HG03135 (cell line): ENCODE measurements at regions not wholly inside any gene's neighbourhood (a gene's known extent, or its start where the extent isn't known, plus 50 kb on each side); places are given as distances from the start of the nearest gene placed in this dataset.

Experiments used
- ATAC-seq: cut with Tn5 transposase; IDR thresholded peaks from one replicate; pipeline ENCODE4 v1.9.1; 2021; ENCODE audit warnings: mild to moderate bottlenecking, moderate library complexity; ENCODE audit not compliant: unreplicated experiment

DNA sequence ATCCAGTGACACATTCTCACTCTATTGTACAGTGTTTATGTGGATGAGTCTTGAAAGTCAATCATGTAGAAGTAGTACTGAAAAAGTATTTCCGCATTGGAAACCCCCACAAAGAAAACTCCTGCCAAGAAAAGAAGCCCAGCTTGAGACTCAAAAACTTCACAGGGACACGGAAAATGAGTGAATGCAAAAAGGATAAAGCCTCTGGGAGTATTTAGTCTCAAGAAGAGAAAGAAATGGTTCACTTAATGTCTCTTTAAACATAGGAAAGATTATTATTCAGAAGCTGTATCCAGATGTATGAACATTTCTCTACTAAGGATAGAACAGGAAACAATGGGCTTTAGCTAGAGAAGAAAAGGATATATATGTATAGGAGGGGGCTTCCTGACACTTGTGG, 304.5 kb downstream of the BARHL2 start:
- no peak for ATAC-seq

DNA sequence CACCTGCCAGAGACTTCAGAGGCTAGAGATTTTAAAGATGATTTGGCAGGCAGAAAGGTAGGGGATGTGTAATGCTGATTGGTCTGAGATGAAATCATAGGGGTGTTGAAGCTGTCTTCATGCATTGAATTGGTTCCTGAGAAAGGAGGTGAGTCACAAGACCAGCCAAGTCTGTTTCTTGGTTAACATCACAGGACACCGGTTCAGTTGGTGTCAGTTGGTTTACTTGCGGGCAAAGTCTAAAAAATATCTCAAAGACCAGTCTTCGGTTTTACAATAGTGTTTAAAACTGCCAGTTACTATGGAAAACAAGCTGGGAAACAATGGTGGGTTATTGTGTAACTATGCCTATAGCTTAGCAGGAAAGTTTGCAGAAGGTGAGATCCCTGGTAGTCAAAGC, 305.9 kb downstream of the BARHL2 start:
- ATAC-seq: no peak

GRCh38 chr1:90407737-90408136, 309.4 kb downstream of the BARHL2 start:
- ATAC-seq: no peak

DNA sequence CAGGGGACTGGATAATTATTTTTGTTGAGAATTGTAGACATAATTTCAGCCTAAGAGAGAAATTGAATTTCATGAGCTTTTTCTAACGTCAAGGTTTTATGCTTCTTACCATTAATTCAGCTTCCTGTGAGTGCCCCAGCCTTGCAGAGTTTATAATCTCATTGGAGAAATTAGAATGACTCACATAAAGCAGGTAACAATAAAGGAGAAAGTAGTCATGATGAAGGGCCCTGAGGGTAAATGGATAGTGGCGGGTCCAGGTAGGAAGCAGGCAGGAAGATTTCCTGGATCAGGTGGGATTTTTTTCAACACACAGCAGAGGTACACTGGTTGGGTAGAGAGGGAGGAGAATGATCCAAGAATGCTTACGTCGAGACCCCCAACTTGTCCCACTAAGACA, 311.4 kb downstream of the BARHL2 start:
- ATAC-seq: no peak

DNA sequence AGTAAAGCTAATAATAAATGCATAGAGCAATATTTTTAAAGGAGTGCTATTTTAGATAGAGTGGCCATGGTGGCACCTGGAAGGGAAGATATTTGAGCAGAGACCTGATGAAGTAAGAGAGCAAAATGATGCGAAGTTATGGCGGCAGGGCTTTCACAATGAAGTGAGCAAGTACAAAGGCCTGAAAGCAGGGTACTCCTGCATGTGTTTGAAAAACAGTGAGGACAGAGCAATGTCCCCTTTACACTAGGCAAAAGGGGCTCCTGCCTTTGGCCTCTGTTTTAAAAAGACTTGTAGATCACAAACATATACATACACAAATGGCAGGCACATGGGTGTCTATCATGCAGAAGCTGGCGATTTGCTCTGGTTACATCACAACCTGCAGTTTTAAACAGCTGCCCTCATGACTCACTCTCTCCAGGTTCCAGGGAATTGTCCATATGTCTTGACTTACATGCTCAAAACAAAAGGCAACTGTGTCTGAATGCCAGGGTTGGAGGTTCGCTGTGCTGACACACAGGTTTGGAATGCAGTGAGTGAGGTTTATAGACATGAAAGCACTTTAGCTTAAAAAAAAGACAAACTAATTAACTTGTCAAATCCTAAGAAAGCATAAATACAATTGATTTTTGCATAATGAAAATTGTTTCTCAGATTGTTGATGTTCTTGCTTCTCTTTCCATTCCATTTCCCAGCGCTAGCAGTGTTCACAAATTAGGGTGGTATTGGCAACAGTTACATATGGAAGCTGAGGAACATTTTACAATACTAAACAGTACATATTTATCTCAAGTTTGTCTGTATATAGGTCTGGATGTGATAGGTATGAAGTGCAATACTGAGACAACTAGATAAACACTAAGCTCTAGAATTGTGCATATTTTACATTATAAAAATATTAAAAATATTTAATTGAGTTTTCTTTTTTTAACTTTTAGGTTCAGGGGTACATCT, 313.9 kb downstream of the BARHL2 start:
- ATAC-seq: no peak

DNA sequence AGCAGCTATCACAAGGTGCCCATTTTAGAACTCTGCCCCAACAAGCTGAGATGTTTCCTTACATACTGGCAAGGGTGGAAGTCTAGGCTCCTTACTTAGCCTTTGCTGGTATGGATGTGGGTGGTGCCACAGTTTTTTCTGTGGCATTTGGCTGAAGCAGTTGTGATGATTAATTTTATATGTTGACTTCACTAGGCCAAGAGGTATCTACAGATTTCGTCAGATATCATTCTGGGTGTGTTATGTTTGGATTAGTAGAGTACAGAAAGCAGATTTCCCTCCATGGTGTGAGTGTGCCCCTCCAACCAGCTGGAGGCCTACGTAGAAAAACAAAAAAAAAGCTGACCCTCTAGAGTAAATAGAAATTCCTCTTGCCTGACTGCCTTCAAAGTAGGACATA, 317.0 kb downstream of the BARHL2 start:
- ATAC-seq: no peak

GRCh38 chr1:90396917-90397316, 320.2 kb downstream of the BARHL2 start:
- ATAC-seq: no peak

DNA sequence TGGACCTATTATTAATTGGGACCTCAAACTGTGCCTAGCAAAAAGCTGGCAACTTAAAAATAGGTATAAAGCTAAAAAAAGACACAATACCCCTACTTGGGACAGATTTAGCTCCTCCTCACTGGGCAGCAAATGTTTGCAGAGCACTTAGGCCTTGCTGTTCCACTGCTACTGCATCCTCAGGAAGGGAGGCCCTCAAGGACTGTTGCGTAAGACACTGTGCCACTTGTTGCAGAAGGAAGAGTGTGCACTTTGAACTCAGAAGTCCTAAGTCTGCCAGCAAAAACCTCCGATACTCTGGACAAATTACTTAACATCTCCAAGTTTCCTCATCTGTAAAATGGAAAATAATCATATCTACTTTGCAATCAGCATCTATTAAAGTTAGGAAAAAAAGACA, 322.9 kb downstream of the BARHL2 start:
- ATAC-seq: no peak

- no peak for ATAC-seq
These were observed 324.1 kb downstream of the BARHL2 start for GRCh38 chr1:90393025-90393424.

- ATAC-seq: no peak
These were observed 326.0 kb downstream of the BARHL2 start for GRCh38 chr1:90391126-90391525.

DNA sequence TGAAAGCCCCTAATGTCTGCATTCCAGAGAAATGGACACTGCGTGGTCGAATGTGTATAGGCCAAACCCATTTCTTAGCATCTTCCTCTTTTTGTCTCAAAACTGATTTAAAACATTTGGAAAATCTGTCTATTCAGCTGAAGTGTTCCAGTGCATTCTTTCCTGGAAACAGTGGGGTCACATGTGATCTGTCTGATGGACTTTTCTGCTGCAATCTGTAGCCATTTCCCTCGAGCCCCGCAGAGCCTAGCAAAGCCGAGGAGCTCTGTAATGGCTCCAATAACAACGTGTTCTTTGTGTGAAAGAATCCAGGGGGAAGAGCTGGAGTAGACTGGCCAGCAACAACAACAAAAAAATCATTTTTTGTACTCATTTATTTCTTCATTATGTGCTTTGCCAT, 329.3 kb downstream of the BARHL2 start:
- ATAC-seq: no peak

DNA sequence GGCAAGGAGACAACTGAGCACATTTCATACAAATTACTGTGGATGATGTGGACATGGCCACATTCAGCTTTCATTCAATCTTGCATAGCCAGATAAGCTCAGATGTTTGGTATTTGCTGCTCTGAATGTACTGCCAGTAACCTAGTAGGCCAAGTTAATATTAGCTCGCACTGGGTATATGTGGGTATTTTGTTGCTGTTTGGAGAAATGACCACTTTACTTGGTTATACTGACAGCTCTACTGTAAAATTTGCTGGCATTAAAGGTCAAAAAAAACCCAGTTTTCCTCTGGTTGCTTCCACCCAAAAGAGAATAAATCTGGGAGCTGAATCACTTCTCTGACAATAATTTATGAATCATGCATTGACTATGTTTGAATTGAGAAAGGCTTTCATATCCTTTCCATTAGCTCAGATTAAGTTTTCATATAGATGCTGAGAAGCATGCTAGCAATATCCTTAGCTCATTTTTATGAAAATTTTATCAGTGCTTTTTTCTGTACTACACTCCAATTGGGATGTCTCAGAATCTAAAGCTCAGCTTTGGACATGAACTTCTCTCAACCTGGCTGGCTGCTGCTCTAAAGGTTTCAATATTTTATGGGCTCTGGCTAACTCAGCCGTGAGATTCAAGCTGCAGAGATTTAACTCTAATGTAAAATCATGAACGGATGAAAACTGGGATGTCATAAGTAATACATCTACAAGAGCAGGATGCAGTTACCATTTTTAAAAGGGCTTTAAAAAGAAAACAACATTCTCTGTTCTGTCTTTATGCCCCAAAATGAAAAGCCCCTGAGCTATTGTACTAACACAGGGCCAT, 330.0 kb downstream of the BARHL2 start:
- ATAC-seq: no peak

DNA sequence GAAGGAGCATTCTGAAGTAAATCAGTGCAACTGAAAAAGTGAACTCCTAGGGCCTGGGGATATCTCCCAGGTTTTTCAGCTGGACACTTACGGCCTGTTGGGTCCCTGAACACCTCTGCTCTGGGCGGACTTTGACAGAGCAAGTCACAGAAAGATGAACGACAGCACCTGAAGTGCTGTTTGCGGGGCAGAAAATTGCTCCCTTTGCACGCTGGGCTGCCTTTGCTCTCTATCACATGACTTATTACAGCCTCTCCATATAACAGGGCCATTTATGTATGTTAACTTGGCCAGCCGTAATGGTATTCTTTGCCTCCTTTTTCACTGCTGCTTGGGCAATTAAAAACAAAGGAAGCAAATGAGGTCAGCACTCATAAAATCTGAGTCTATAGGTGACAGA, 332.9 kb downstream of the BARHL2 start:
- no peak for ATAC-seq

GRCh38 chr1:90382161-90382560, 334.9 kb downstream of the BARHL2 start:
- ATAC-seq: no peak

- no peak for ATAC-seq
These were observed 335.5 kb downstream of the BARHL2 start for GRCh38 chr1:90381598-90381997.

DNA sequence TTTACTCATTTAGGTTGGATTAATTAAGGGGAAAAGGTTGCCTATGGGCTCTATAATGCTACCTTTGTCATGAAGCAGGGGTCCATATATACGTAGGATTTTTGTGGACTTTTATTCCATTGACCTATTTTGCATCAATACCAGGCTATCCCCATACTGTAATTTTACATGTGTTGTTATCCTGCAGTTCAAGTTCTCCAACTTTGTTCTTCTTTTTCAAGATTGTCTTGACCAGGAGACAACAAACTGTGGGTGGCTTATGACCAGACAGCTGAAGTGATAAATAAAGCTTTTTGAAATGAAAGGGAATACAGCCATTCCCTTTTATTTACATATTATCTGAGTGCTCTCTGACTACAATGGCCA, 345.7 kb downstream of the BARHL2 start:
- no peak for ATAC-seq

DNA sequence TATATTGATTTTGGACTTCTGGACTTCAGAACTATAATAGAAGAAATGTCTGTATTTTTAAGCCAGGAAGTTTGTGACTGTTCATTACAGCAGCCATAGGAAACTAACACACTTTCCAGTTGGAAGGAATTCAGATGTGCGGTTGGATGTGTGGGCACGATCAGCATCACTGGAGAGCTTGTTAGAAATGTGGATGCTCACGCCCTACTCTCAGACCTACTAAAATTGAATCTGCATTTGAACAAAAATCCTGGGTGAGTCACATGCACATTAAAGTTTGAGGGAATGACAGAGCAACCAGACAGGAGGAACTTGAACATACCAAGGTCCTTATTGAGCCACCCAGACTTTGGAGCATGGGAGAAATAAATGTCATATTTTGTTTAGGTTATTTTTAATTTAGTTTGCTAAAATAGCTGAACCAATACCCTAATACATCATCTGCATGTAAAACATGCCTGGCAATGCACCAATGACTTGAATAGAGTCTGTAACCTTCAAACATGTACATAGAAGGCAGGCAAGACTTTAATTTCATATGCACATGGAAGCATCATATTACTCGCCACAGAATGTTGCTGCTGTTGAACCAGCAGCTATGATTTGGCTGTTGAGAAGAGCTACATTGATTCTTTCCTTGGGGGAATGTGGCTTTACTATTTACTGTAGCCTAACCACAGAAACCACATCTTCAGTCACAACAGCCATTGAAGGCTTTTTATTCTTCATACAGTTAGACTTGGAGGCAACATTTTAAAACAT, 346.2 kb downstream of the BARHL2 start:
- no peak for ATAC-seq

DNA sequence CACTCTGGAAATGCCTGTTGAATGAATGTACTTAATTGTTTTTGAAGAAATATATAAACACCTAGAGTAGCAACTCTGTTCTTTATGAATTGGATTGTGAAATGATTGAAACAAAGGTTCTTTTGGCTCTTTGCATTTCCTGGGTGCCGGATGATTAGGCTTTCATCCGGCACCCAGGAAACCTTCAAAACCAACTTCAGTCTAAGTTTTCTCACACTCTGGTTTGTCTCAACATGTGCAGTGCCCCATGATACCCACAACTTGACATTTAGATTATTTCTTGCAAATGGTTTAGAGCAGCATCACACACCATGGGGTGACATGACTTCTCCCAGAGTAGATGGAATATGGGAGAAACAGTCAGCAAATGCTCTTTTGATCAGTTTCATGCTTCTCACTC, 354.9 kb downstream of the BARHL2 start:
- no peak for ATAC-seq

DNA sequence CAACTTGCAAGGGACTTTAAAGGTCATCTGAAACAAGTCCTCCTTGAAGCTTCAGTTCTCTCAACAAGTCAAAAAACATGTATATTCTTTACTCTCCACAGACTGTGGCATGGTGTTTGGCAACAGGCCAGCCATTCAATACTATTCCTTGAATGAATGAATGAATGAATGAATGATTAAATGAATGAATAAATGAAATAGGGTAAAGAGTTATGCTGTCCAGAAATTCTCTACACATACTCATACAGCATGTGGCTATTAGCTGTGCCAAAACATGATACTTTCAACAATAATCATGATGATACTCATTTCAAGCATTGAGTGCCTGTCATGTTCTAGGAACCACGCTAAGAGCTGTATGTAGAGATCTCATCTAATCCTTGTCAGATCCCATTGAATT, 356.1 kb downstream of the BARHL2 start:
- no peak for ATAC-seq

GRCh38 chr1:90359994-90360393, 357.1 kb downstream of the BARHL2 start:
- no peak for ATAC-seq

GRCh38 chr1:90358448-90358847, 358.7 kb downstream of the BARHL2 start:
- ATAC-seq: no peak
